Endothelial cell of umbilical vein (primary cell): ENCODE measurements at regions not wholly inside any gene's neighbourhood (a gene's known extent, or its start where the extent isn't known, plus 50 kb on each side); places are given as distances from the start of the nearest gene placed in this dataset.

Source experiments
- BruUV-seq: library from RNA; stranded (reverse); fragments of 400-500 nt; replicated peaks from 2 replicates; lab custom pipeline; 2021; lab: Mats Ljungman, UMichigan
- CTCF ChIA-PET: fragments of 300-600, 350-600 bp; sonication (Branson Sonifier 250); formaldehyde crosslinking; loops from one replicate; lab custom pipeline; 2021; ENCODE audit warnings: antibody characterized with exemption, inconsistent platforms; lab: Charles Lee
- POLR2A ChIA-PET: fragments of 300-600, 350-600 bp; sonication (Branson Sonifier 250); formaldehyde crosslinking; loops from one replicate; lab custom pipeline; 2021; ENCODE audit warnings: antibody characterized with exemption, inconsistent platforms; lab: Charles Lee
- DNase-seq: peaks from one replicate; pipeline ENCODE4 v3.0.0-alpha.2; 2011; ENCODE audit warnings: low read depth, low spot score
- FAIRE-seq: peaks from 2 replicates; lab custom pipeline; 2011; peaks lifted over from hg19 to GRCh38; lab: Jason Lieb, UNC
- H2AFZ ChIP-seq: 2 replicates; pipeline ENCODE4 v1.6.0; 2012; ENCODE audit warnings: low read depth, low read length, control low read depth, inconsistent platforms
- H3K27ac ChIP-seq: 2 replicates; pipeline ENCODE4 v1.5.1; 2011; ENCODE audit warnings: low read depth, mild to moderate bottlenecking, control low read depth, low read length, moderate library complexity; ENCODE audit not compliant: insufficient read depth
- H3K27me3 ChIP-seq, 2 experiments: 2 replicates each; pipeline versions ENCODE4 v1.6.0 to v1.6.1; 2011; ENCODE audit warnings: low read length in 2 of 2, mixed read lengths in 1 of 2; ENCODE audit not compliant: control insufficient read depth in 2 of 2, insufficient read depth in 2 of 2
- H3K36me3 ChIP-seq, 2 experiments: 2 replicates in 1 of 2; 3 replicates in 1 of 2; pipeline ENCODE4 v1.5.1; 2011; ENCODE audit warnings: low read length in 2 of 2, mild to moderate bottlenecking in 1 of 2, moderate library complexity in 1 of 2; ENCODE audit not compliant: control insufficient read depth in 2 of 2, insufficient read depth in 2 of 2; ENCODE audit errors: extremely low read depth in 1 of 2
- H3K4me1 ChIP-seq: 3 replicates; pipeline ENCODE4 v1.5.1; 2011; ENCODE audit warnings: mild to moderate bottlenecking, low read length; ENCODE audit not compliant: control insufficient read depth, insufficient read depth; ENCODE audit errors: extremely low read depth
- H3K4me2 ChIP-seq: 2 replicates; pipeline ENCODE4 v1.6.1; 2011; ENCODE audit warnings: low read length, control low read depth, mixed read lengths; ENCODE audit not compliant: insufficient read depth
- H3K4me3 ChIP-seq, 3 experiments: fragments of 200-600 bp in 1 of 3; sonication (generic), shearing (Covaris generic) in 1 of 3; replicated peaks in 1 of 3; 2 replicates each; pipeline ENCODE4 v1.5.1; 2011 to 2016; ENCODE audit warnings: control low read depth in 3 of 3, low read length in 3 of 3, mild to moderate bottlenecking in 2 of 3, inconsistent platforms in 1 of 3, low read depth in 1 of 3, moderate library complexity in 1 of 3; ENCODE audit not compliant: insufficient read depth in 1 of 3
- H3K79me2 ChIP-seq: 2 replicates; pipeline ENCODE4 v1.6.0; 2012; ENCODE audit warnings: low read length, inconsistent platforms; ENCODE audit not compliant: control insufficient read depth, insufficient read depth
- H3K9ac ChIP-seq: replicated peaks from 2 replicates; pipeline ENCODE3; 2011; ENCODE audit warnings: low read length, control low read depth; ENCODE audit not compliant: insufficient read depth; ENCODE audit errors: extremely low read depth
- H3K9me1 ChIP-seq: replicated peaks from 3 replicates; pipeline ENCODE4 v1.6.0; 2011; ENCODE audit warnings: mild to moderate bottlenecking, low read length; ENCODE audit not compliant: control insufficient read depth, insufficient read depth; ENCODE audit errors: extremely low read depth
- H3K9me3 ChIP-seq: replicated peaks from 2 replicates; pipeline ENCODE4 v1.5.1; 2012; ENCODE audit warnings: low read length, inconsistent platforms; ENCODE audit not compliant: control insufficient read depth, insufficient read depth
- H4K20me1 ChIP-seq: replicated peaks from 2 replicates; pipeline ENCODE3; 2011; ENCODE audit warnings: mild to moderate bottlenecking, low read length; ENCODE audit not compliant: control insufficient read depth, insufficient read depth; ENCODE audit errors: extremely low read depth
- CTCF ChIP-seq, 2 donors: IDR thresholded peaks; 1 replicate in 1 of 2; 2 replicates in 1 of 2; pipeline ENCODE4 v1.5.1; 2011; ENCODE audit warnings: low read length in 2 of 2, mild to moderate bottlenecking in 2 of 2, moderate library complexity in 2 of 2, control low read depth in 1 of 2, inconsistent platforms in 1 of 2, low read depth in 1 of 2; ENCODE audit not compliant: insufficient read depth in 1 of 2; ENCODE audit errors: extremely low read depth in 1 of 2
- EZH2 ChIP-seq: IDR thresholded peaks from 2 replicates; pipeline ENCODE4 v1.6.1; 2012; ENCODE audit warnings: borderline replicate concordance, low read depth, mild to moderate bottlenecking, moderate library complexity, low read length, inconsistent platforms; ENCODE audit not compliant: severe bottlenecking
- FOS ChIP-seq: IDR thresholded peaks from 2 replicates; pipeline ENCODE4 v1.6.1; 2011; ENCODE audit warnings: mild to moderate bottlenecking, low read length, moderate library complexity, borderline replicate concordance; ENCODE audit not compliant: insufficient read depth
- GATA2 ChIP-seq: IDR thresholded peaks from 2 replicates; pipeline ENCODE4 v1.7.0; 2011; ENCODE audit warnings: low read depth, mild to moderate bottlenecking, moderate library complexity, mixed read lengths, low read length; ENCODE audit not compliant: insufficient read length, insufficient read depth
- JUN ChIP-seq: IDR thresholded peaks from 2 replicates; pipeline ENCODE4 v1.6.1; 2011; ENCODE audit warnings: borderline replicate concordance, low read depth; ENCODE audit not compliant: insufficient read length, insufficient read depth
- MAX ChIP-seq: IDR thresholded peaks from 2 replicates; pipeline ENCODE4 v1.6.1; 2011; ENCODE audit not compliant: insufficient read depth, insufficient read length
- MYC ChIP-seq: IDR thresholded peaks from one replicate; pipeline ENCODE4 v1.6.1; 2011; ENCODE audit warnings: mild to moderate bottlenecking, low read depth, low read length
- POLR2A ChIP-seq: IDR thresholded peaks from 2 replicates; pipeline ENCODE4 v1.6.1; 2012; ENCODE audit warnings: low read depth, mild to moderate bottlenecking, control low read depth, low read length
- POLR2AphosphoS5 ChIP-seq: IDR thresholded peaks from 2 replicates; pipeline ENCODE4 v1.6.1; 2012; ENCODE audit warnings: low read depth, mild to moderate bottlenecking, control low read depth, low read length, moderate library complexity; ENCODE audit not compliant: insufficient read depth
- dilution Hi-C: fragments of 300-500 bp; cut with MboI; formaldehyde crosslinking; loops from one replicate; pipeline ENCODE4 v1.15.0; 2019; ENCODE audit warnings: low sequenced_read_pairs; ENCODE audit not compliant: extremely low pct_ligation_motif_present
- intact Hi-C: fragments of 100-400 bp; cut with micrococcal nuclease; formaldehyde crosslinking; loops from one replicate; pipeline ENCODE4 v1.10.0; 2022

DNA sequence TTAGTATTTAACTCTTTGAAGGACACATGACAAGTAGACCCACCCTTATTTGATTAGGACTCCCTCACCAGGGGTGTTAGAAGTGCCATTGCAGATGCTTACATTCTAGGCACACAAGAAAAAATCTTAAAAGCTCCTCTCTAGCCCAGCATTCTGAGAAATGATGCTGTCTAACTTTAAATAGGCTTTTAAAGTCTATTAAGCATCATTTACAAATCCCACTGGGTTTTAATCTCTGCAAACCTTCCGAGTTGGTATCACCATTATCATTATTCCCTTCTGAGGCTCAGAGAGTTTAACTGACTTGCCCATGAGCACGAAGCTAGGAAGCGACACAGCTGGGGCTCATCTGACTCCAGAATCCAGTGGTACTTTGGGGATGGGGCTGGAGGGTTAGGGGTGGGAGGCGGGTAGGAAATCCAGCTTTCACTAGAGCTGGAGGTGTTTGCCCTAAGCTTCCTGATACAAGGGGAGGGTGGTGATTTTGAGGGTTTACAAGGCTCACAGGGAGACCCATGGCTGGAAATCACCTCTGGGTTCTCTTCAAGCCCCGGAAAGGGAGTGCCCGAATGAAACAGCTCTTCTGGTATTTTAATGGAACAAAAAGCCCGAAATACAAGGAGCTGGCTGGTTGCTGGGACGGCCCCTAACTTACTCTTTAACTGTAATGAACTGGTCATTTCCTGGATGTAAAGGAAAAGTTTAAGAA is 109.2 kb upstream of the FUT8 start:
- Histone ChIP-seq H4K20me1 (no peaks in the 10 kb centered on the region), H3K36me3 (no peaks in the 10 kb centered on the region), H3K9me3 (no peaks in the 10 kb centered on the region), H2AFZ (no peak overlapping the region), H3K27ac (no peak overlapping the region), H3K4me1 (no peaks in the 10 kb centered on the region), H3K4me3 (no peak overlapping the region), H3K9me1 (no peaks in the 10 kb centered on the region), H3K79me2 (no peaks in the 10 kb centered on the region), H3K27me3 (no peaks in the 10 kb centered on the region), H3K9ac (no peak overlapping the region), H3K4me2 (no peak overlapping the region)
- no TSS peak for BruUV-seq
- FAIRE-seq (no peak), DNase-seq (no peak)
- TF ChIP-seq EZH2 (no peak), FOS (no peak), MAX (no peak), JUN (no peak), GATA2 (no peak), POLR2AphosphoS5 (no peak), CTCF (IDR thresholded peaks at IDR 0.05; ENCODE audit: extremely low read depth in 1 of 2, insufficient read depth in 1 of 2, low read depth in 1 of 2, low read length in 2 of 2) (no peak), POLR2A (no peak), MYC (no peak)
- ChIA-PET POLR2A (no interaction called here), CTCF (interaction anchor here (1.1 kb wide), 2 partner anchors 109 to 521 kb away, joined by 4 to 5 read pairs; partner anchors contain the start of gene FUT8)
- dilution Hi-C loops (no loop called here), intact Hi-C loops (no loop called here)
